ENCODE measurements at regions not wholly inside any gene's neighbourhood (a gene's known extent, or its start where the extent isn't known, plus 50 kb on each side); places are given as distances from the start of the nearest gene placed in this dataset.

DNA sequence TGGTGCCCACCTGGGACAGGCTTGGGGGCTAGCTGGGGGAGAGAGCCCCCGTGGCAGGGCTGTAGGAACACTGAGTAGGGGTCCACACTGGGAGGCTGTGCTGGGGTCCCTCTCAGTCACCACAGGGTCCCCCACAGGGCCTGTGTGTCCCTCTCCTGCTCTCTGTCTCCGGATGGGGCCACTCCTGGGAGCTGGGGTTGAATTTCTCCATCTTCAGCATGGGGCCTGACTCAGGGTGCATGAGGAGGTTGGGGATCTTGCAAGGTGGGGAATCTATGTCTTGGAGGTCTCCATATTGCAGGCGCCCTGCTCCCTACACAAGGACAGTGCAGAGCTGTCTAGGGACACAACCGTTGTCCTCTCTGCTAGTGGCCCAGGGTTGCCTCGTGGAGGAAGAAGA is 78.7 kb upstream of the HDAC4 start:
- TF ChIP-seq REST (IDR thresholded peaks at IDR 0.05; ENCODE audit: insufficient replicate concordance, low read depth) = no peak
- TF ChIP-seq, protein P1, sequence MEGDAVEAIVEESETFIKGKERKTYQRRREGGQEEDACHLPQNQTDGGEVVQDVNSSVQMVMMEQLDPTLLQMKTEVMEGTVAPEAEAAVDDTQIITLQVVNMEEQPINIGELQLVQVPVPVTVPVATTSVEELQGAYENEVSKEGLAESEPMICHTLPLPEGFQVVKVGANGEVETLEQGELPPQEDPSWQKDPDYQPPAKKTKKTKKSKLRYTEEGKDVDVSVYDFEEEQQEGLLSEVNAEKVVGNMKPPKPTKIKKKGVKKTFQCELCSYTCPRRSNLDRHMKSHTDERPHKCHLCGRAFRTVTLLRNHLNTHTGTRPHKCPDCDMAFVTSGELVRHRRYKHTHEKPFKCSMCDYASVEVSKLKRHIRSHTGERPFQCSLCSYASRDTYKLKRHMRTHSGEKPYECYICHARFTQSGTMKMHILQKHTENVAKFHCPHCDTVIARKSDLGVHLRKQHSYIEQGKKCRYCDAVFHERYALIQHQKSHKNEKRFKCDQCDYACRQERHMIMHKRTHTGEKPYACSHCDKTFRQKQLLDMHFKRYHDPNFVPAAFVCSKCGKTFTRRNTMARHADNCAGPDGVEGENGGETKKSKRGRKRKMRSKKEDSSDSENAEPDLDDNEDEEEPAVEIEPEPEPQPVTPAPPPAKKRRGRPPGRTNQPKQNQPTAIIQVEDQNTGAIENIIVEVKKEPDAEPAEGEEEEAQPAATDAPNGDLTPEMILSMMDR (IDR thresholded peaks at IDR 0.05; ENCODE audit: insufficient read depth, low read length) = no peak
- no peak for TF ChIP-seq POLR2AphosphoS5 (IDR thresholded peaks at IDR 0.05; ENCODE audit: low read depth)
- no peak for TF ChIP-seq GABPA (IDR thresholded peaks at IDR 0.05; ENCODE audit: low read depth)
